NCI-H1436 (cell line): ENCODE measurements at regions not wholly inside any gene's neighbourhood (a gene's known extent, or its start where the extent isn't known, plus 50 kb on each side); places are given as distances from the start of the nearest gene placed in this dataset.
"Not testable (repeated sequence)": the region's sequence is repeated elsewhere in the genome, so short reads cannot be mapped to it uniquely, and the experiment has no call there.

Experiments
- DNase-seq: peaks from one replicate; lab custom pipeline; 2025; lab: John Stamatoyannopoulos, UW

- no peak for DNase-seq
These were observed 436.9 kb downstream of the BUD13 start for GRCh38 chr11:116335891-116336290.

GRCh38 chr11:116335078-116335477 lies 437.7 kb downstream of the BUD13 start:
- DNase-seq = no peak

GRCh38 chr11:116334596-116334995 lies 438.2 kb downstream of the BUD13 start:
- no peak for DNase-seq

GRCh38 chr11:116333001-116333535 lies 439.7 kb downstream of the BUD13 start:
- no peak for DNase-seq

GRCh38 chr11:116332391-116332790 lies 440.4 kb downstream of the BUD13 start:
- no peak for DNase-seq

GRCh38 chr11:116331381-116331780 lies 441.4 kb downstream of the BUD13 start:
- DNase-seq = no peak

- DNase-seq = no peak
These were observed 442.2 kb downstream of the BUD13 start for GRCh38 chr11:116330439-116331185.

GRCh38 chr11:116329354-116330090 lies 443.3 kb downstream of the BUD13 start:
- DNase-seq = no peak

GRCh38 chr11:116328851-116329250 lies 443.9 kb downstream of the BUD13 start:
- no peak for DNase-seq

GRCh38 chr11:116328391-116328790 lies 444.4 kb downstream of the BUD13 start:
- no peak for DNase-seq

GRCh38 chr11:116326146-116326545 lies 446.6 kb downstream of the BUD13 start:
- no peak for DNase-seq

- no peak for DNase-seq
These were observed 447.5 kb downstream of the BUD13 start for GRCh38 chr11:116325247-116325646.

- DNase-seq = not testable (repeated sequence)
These were observed 448.7 kb downstream of the BUD13 start for GRCh38 chr11:116324077-116324476.

GRCh38 chr11:116317212-116317611 lies 455.6 kb downstream of the BUD13 start:
- DNase-seq = no peak

- DNase-seq = no peak
These were observed 458.8 kb downstream of the BUD13 start for GRCh38 chr11:116314006-116314405.

GRCh38 chr11:116312570-116313391 lies 460.0 kb downstream of the BUD13 start:
- peak; percentile 48 for DNase-seq

GRCh38 chr11:116311206-116311605 lies 461.6 kb downstream of the BUD13 start:
- DNase-seq = peak; percentile 69

GRCh38 chr11:116310698-116311097 lies 462.1 kb downstream of the BUD13 start:
- no peak for DNase-seq

GRCh38 chr11:116310226-116310625 lies 462.6 kb downstream of the BUD13 start:
- no peak for DNase-seq

- DNase-seq = no peak
These were observed 463.3 kb downstream of the BUD13 start for GRCh38 chr11:116309446-116309845.

- no peak for DNase-seq
These were observed 470.0 kb downstream of the BUD13 start for GRCh38 chr11:116302756-116303155.

GRCh38 chr11:116301141-116301540 lies 471.6 kb downstream of the BUD13 start:
- DNase-seq = no peak
